ENCODE measurements at regions not wholly inside any gene's neighbourhood (a gene's known extent, or its start where the extent isn't known, plus 50 kb on each side); places are given as distances from the start of the nearest gene placed in this dataset.

DNA sequence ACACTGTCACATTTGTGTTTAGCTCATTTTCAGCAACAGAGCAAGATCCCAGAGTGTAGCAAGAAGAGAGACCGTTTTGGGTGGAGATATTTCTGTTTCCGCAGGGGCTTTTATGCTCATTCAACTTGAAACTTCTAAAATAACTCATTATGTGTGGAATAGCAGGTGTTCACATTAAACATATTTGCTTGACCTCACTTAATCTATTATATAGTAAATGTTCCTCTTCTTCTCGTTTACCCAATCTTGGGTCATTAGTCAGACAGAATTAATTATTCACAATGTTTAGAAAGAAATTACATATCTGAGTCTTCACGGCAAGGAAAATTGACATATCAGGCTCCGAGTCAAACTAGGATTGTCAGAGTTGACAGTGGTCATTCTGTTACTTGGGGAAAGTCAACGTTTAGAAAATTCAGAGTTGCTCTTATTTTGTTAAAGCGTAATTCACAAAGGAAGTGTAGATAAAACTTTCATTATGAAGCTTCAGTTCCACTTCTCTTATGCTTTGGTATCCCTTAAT lies 222.9 kb downstream of the TPRG1 start:
- TF ChIP-seq, protein P1, sequence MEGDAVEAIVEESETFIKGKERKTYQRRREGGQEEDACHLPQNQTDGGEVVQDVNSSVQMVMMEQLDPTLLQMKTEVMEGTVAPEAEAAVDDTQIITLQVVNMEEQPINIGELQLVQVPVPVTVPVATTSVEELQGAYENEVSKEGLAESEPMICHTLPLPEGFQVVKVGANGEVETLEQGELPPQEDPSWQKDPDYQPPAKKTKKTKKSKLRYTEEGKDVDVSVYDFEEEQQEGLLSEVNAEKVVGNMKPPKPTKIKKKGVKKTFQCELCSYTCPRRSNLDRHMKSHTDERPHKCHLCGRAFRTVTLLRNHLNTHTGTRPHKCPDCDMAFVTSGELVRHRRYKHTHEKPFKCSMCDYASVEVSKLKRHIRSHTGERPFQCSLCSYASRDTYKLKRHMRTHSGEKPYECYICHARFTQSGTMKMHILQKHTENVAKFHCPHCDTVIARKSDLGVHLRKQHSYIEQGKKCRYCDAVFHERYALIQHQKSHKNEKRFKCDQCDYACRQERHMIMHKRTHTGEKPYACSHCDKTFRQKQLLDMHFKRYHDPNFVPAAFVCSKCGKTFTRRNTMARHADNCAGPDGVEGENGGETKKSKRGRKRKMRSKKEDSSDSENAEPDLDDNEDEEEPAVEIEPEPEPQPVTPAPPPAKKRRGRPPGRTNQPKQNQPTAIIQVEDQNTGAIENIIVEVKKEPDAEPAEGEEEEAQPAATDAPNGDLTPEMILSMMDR (IDR thresholded peaks at IDR 0.05) = no peak
- H3K27me3 ChIP-seq = no peaks in the 10 kb centered on the region
- H3K4me3 ChIP-seq = no peak overlapping the region
- H3K36me3 ChIP-seq = no peaks in the 10 kb centered on the region
- H3K27ac ChIP-seq = no peak overlapping the region
- no peaks in the 10 kb centered on the region for H3K4me1 ChIP-seq
- H3K9me3 ChIP-seq = no peaks in the 10 kb centered on the region
- no peak for DNase-seq (ENCODE audit: low spot score in 2 of 2)
- intact Hi-C loops (cut with DNase I) = no loop called here

DNA sequence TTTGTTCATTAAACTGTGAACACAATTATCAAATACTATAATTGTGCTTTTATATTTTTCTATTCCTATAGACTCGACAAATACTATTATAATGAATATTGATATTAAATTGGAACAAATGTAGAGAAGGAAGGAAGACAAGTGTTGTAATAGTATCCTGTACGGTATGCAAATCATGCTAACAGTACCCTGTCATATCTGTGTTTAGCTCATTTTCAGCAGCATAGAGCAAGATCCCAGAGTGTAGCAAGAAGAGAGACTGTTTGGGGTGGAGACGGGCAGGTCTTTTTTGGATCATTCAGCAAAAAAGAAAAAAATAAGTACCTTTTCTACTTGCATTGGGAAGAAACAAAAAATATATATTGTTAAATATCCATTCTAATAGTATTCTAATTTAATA lies 224.1 kb downstream of the TPRG1 start:
- Histone ChIP-seq H3K4me1 (no peaks in the 10 kb centered on the region), H3K27ac (no peak overlapping the region), H3K4me3 (no peak overlapping the region), H3K27me3 (no peaks in the 10 kb centered on the region), H3K36me3 (no peaks in the 10 kb centered on the region), H3K9me3 (no peaks in the 10 kb centered on the region)
- DNase-seq (ENCODE audit: low spot score in 2 of 2) = no peak
- TF ChIP-seq, protein P1 (IDR thresholded peaks at IDR 0.05) = no peak
- intact Hi-C loops (cut with DNase I) = no loop called here

DNA sequence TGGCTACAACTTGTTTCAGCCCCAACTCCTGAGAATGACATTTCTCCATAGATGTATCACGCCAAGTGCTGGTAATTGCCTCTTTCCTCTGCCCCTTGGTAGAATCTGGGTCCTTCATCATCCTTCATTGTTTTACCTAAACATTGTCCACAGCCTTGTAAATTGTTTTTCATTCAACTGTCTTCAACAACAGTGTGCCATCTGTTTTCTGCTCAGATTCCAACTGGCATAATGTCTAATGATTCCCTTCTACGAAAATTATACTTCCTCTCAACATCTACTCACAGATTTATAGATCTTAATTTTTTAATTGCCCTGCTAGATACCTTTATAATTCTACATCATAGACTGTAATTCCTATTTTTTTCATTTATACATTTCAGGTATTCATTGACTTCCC lies 226.9 kb downstream of the TPRG1 start:
- Histone ChIP-seq H3K4me3 (no peak overlapping the region), H3K27me3 (no peaks in the 10 kb centered on the region), H3K4me1 (no peaks in the 10 kb centered on the region), H3K27ac (no peak overlapping the region), H3K9me3 (no peaks in the 10 kb centered on the region), H3K36me3 (no peaks in the 10 kb centered on the region)
- TF ChIP-seq, protein P1 (IDR thresholded peaks at IDR 0.05) = no peak
- intact Hi-C loops (cut with DNase I) = no loop called here
- DNase-seq (ENCODE audit: low spot score in 2 of 2) = no peak

DNA sequence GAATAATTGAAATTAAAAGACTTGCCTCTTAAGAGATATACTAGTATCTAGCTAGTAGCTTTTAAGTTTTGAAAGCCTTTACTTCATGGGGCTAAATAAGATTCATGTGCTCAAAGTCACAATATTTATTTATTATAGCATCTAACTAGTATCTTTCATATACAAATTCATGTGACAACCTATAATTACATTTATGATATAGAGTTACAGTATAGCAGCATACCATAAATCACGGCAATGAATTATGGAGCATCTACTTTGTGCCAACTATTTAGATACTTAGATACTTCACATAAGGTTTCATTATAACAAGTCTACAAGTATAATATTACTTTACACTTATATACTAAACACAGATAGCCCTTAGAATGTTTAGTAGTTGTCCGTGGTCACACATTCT lies 229.4 kb downstream of the TPRG1 start:
- no peak overlapping the region for H3K4me3 ChIP-seq
- no peaks in the 10 kb centered on the region for H3K9me3 ChIP-seq
- no peaks in the 10 kb centered on the region for H3K36me3 ChIP-seq
- no peak for DNase-seq (ENCODE audit: low spot score in 2 of 2)
- H3K4me1 ChIP-seq = no peaks in the 10 kb centered on the region
- intact Hi-C loops (cut with DNase I) = no loop called here
- H3K27ac ChIP-seq = no peak overlapping the region
- TF ChIP-seq, protein P1 (IDR thresholded peaks at IDR 0.05) = no peak
- no peaks in the 10 kb centered on the region for H3K27me3 ChIP-seq

DNA sequence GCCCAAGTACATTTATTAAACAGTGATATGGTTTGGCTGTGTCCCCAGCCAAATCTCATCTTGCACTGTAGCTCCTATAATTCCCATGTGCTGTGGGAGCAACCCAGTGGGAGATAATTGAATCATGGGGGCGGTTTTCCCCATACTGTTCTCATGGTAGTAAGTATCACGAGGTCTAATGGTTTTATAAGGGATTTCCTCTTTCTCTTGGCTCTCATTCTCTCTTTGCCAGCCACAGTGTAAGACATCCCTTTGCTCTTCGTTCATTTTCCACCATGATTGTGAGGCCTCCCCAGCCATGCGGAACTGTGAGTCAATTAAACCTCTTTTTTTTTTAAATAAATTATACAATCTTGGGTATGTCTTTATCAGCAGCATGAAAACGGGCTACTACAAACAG lies 228.0 kb upstream of the TP63 start:
- TF ChIP-seq, protein P1 (IDR thresholded peaks at IDR 0.05) = no peak
- no peaks in the 10 kb centered on the region for H3K4me1 ChIP-seq
- H3K27me3 ChIP-seq = no peaks in the 10 kb centered on the region
- no peak overlapping the region for H3K4me3 ChIP-seq
- no peaks in the 10 kb centered on the region for H3K9me3 ChIP-seq
- intact Hi-C loops (cut with DNase I) = no loop called here
- H3K27ac ChIP-seq = no peak overlapping the region
- DNase-seq (ENCODE audit: low spot score in 2 of 2) = no peak
- H3K36me3 ChIP-seq = no peaks in the 10 kb centered on the region

DNA sequence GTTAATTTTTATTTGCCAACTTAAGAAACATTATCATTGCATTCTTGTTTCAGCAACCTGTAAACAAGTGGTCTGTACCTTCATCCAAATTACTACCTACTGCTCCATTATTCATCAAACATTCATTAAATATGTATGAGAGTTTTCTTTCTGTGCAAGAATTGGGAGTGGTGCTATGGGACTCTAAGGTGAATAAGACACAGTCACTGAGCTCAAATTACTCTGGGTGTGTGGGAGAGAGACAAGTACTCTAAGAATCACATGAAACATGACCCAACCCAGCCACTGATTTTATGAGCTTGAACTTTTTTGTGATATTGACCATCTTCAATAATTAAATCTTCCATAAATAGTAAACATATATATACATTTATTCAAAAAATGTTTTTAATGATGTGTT lies 227.2 kb upstream of the TP63 start:
- TF ChIP-seq, protein P1 (IDR thresholded peaks at IDR 0.05) = no peak

More for the DNA sequence above, 227.2 kb upstream of the TP63 start:
- Histone ChIP-seq H3K4me3 (no peak overlapping the region), H3K27me3 (no peaks in the 10 kb centered on the region), H3K27ac (no peak overlapping the region), H3K4me1 (no peaks in the 10 kb centered on the region), H3K9me3 (no peaks in the 10 kb centered on the region), H3K36me3 (no peaks in the 10 kb centered on the region)
- intact Hi-C loops (cut with DNase I) = no loop called here
- DNase-seq (ENCODE audit: low spot score in 2 of 2) = no peak
